Smooth muscle cell (in vitro differentiated cells): ENCODE measurements at regions not wholly inside any gene's neighbourhood (a gene's known extent, or its start where the extent isn't known, plus 50 kb on each side); places are given as distances from the start of the nearest gene placed in this dataset.
A peak's percentile ranks its signal among the peaks of the same experiment; 100 is the strongest.
"Not testable (repeated sequence)": the region's sequence is repeated elsewhere in the genome, so short reads cannot be mapped to it uniquely, and the experiment has no call there.

Experiments used
- DNase-seq: peaks from one replicate; lab custom pipeline; 2025; ENCODE audit not compliant: unreplicated experiment; lab: John Stamatoyannopoulos, UW
- H2AFZ ChIP-seq: fragments of 200-600 bp; sonication (generic); 2 replicates; pipeline ENCODE4 v1.6.0; 2016; ENCODE audit warnings: antibody characterized with exemption, low read depth, mild to moderate bottlenecking
- H3F3A ChIP-seq: fragments of 200-600 bp; sonication (generic); 2 replicates; pipeline ENCODE4 v1.6.0; 2017; ENCODE audit warnings: antibody characterized with exemption, low read depth
- H3K27ac ChIP-seq: fragments of 200-600 bp; sonication (generic); 2 replicates; pipeline ENCODE4 v1.5.1; 2016; ENCODE audit warnings: low read depth, mild to moderate bottlenecking
- H3K27me3 ChIP-seq: fragments of 200-600 bp; sonication (generic); 2 replicates; pipeline ENCODE4 v1.6.1; 2016; ENCODE audit warnings: low read depth, mild to moderate bottlenecking
- H3K36me3 ChIP-seq: fragments of 200-600 bp; sonication (generic); 2 replicates; pipeline ENCODE4 v1.5.1; 2016; ENCODE audit warnings: low read depth
- H3K4me1 ChIP-seq: fragments of 200-600 bp; sonication (generic); 2 replicates; pipeline ENCODE4 v1.5.1; 2016; ENCODE audit warnings: low read depth
- H3K4me2 ChIP-seq: fragments of 200-600 bp; sonication (generic); 2 replicates; pipeline ENCODE4 v1.6.0; 2016; ENCODE audit warnings: mild to moderate bottlenecking
- H3K4me3 ChIP-seq: fragments of 200-600 bp; sonication (generic); 2 replicates; pipeline ENCODE4 v1.5.1; 2016; ENCODE audit warnings: mild to moderate bottlenecking
- H3K79me2 ChIP-seq: fragments of 200-600 bp; sonication (generic); 2 replicates; pipeline ENCODE4 v1.6.0; 2016; ENCODE audit warnings: low read depth, mild to moderate bottlenecking
- H3K9ac ChIP-seq: fragments of 200-600 bp; sonication (generic); 2 replicates; pipeline ENCODE4 v1.6.0; 2016; ENCODE audit warnings: low read depth
- H3K9me3 ChIP-seq: fragments of 200-600 bp; sonication (generic); replicated peaks from 2 replicates; pipeline ENCODE4 v1.5.1; 2016; ENCODE audit warnings: low read depth
- H4K20me1 ChIP-seq: fragments of 200-600 bp; sonication (generic); 2 replicates; pipeline ENCODE4 v1.6.0; 2016; ENCODE audit warnings: low read depth
- WGBS: methylation state at CpG from one replicate; pipeline ENCODE4 v1.1.7; 2016; ENCODE audit warnings: low lambda C conversion rate; 5-methylcytosine and 5-hydroxymethylcytosine counted together
- TF ChIP-seq, protein P1 (sequence below): fragments of 200-600 bp; sonication (generic); IDR thresholded peaks from 2 replicates; pipeline ENCODE4 v1.5.1; 2017; ENCODE audit warnings: borderline replicate concordance, mild to moderate bottlenecking, antibody characterized with exemption; ENCODE audit not compliant: insufficient read depth, poor library complexity, severe bottlenecking

- Histone ChIP-seq H3K4me1 (no peaks in the 10 kb centered on the region), H3K4me2 (no peak overlapping the region), H3K4me3 (no peak overlapping the region), H4K20me1 (no peaks in the 10 kb centered on the region), H3K79me2 (no peaks in the 10 kb centered on the region), H2AFZ (no peak overlapping the region), H3K27me3 (peaks cover 60% of the 10 kb centered on the region), H3K9me3 (no peaks in the 10 kb centered on the region), H3F3A (no peaks in the 10 kb centered on the region), H3K36me3 (no peaks in the 10 kb centered on the region), H3K9ac (no peak overlapping the region), H3K27ac (no peak overlapping the region)
- 17% methylated on average over 27 of the region's 29 CpGs for WGBS
- no peak for DNase-seq
- TF ChIP-seq, protein P1, sequence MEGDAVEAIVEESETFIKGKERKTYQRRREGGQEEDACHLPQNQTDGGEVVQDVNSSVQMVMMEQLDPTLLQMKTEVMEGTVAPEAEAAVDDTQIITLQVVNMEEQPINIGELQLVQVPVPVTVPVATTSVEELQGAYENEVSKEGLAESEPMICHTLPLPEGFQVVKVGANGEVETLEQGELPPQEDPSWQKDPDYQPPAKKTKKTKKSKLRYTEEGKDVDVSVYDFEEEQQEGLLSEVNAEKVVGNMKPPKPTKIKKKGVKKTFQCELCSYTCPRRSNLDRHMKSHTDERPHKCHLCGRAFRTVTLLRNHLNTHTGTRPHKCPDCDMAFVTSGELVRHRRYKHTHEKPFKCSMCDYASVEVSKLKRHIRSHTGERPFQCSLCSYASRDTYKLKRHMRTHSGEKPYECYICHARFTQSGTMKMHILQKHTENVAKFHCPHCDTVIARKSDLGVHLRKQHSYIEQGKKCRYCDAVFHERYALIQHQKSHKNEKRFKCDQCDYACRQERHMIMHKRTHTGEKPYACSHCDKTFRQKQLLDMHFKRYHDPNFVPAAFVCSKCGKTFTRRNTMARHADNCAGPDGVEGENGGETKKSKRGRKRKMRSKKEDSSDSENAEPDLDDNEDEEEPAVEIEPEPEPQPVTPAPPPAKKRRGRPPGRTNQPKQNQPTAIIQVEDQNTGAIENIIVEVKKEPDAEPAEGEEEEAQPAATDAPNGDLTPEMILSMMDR: no peak
Measured at GRCh38 chr17:34423978-34424813, 61.2 kb upstream of the CCL1 start.

GRCh38 chr17:34423315-34423714 lies 60.3 kb upstream of the CCL1 start:
- not testable (repeated sequence) for H2AFZ ChIP-seq, H3K4me2 ChIP-seq, H3K36me3 ChIP-seq, H3K9ac ChIP-seq, H3K9me3 ChIP-seq, H3K27ac ChIP-seq, H3K4me3 ChIP-seq, H3F3A ChIP-seq, DNase-seq, H3K4me1 ChIP-seq, H4K20me1 ChIP-seq, H3K79me2 ChIP-seq
- H3K27me3 ChIP-seq: peaks cover 68% of the 10 kb centered on the region
- WGBS: 96% methylated on average over 7 of the region's 7 CpGs

DNA sequence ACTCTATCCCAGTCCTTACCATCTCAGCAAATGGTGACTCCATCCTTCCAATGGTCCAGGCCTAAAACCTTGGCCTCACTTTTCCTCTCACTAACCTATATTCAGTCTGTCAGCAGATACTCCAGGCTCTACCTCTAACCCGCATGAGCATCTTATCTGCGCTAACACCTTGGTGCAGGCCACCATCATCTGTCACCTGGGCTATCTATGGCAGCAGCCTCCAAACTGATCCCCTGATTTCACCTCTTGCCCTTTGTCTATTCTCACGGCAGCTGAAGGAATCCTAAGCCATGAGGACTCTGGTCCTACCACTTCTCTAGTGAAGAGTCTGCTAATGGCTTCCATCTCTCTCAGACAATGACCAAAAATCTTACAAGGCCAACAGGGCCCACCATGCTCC lies 57.9 kb upstream of the CCL1 start:
- peaks cover 62% of the 10 kb centered on the region for H3K27me3 ChIP-seq
- no peaks in the 10 kb centered on the region for H3K4me1 ChIP-seq
- no peak overlapping the region for H3K4me3 ChIP-seq
- H3K4me2 ChIP-seq: no peak overlapping the region
- WGBS: 81% methylated on average over 3 of the region's 3 CpGs
- H3F3A ChIP-seq: no peaks in the 10 kb centered on the region
- no peaks in the 10 kb centered on the region for H4K20me1 ChIP-seq
- H3K79me2 ChIP-seq: no peaks in the 10 kb centered on the region
- TF ChIP-seq, protein P1: no peak
- H3K9me3 ChIP-seq: no peaks in the 10 kb centered on the region
- DNase-seq: no peak
- no peak overlapping the region for H3K27ac ChIP-seq
- no peak overlapping the region for H2AFZ ChIP-seq
- no peak overlapping the region for H3K9ac ChIP-seq
- H3K36me3 ChIP-seq: no peaks in the 10 kb centered on the region

- H3K9me3 ChIP-seq: no peaks in the 10 kb centered on the region
- H3K79me2 ChIP-seq: no peaks in the 10 kb centered on the region
- H3K36me3 ChIP-seq: no peaks in the 10 kb centered on the region
- peaks cover 59% of the 10 kb centered on the region for H3K27me3 ChIP-seq
- H4K20me1 ChIP-seq: no peaks in the 10 kb centered on the region
- no peak overlapping the region for H3K27ac ChIP-seq
- TF ChIP-seq, protein P1: peak; percentile 94
- no peak overlapping the region for H2AFZ ChIP-seq
- H3K9ac ChIP-seq: no peak overlapping the region
- no peak overlapping the region for H3K4me2 ChIP-seq
- no peaks in the 10 kb centered on the region for H3F3A ChIP-seq
- WGBS: 6% methylated on average over 6 of the region's 6 CpGs
- no peak overlapping the region for H3K4me3 ChIP-seq
- DNase-seq: peak; percentile 24
- H3K4me1 ChIP-seq: no peaks in the 10 kb centered on the region
Measured at GRCh38 chr17:34420254-34420766, 57.3 kb upstream of the CCL1 start.
